H1 (cell line): ENCODE measurements at regions not wholly inside any gene's neighbourhood (a gene's known extent, or its start where the extent isn't known, plus 50 kb on each side); places are given as distances from the start of the nearest gene placed in this dataset.

ENCODE experiments used
- CEBPB ChIP-seq: IDR thresholded peaks from 2 replicates; pipeline ENCODE4 v1.6.1; 2012; ENCODE audit warnings: low read depth, low read length
- CREB1 ChIP-seq: IDR thresholded peaks from 2 replicates; pipeline ENCODE4 v1.6.1; 2012; ENCODE audit warnings: inconsistent platforms
- CTCF ChIP-seq, 3 experiments: IDR thresholded peaks; 1 replicate in 2 of 3; 2 replicates in 1 of 3; pipeline versions ENCODE4 v1.5.1 to v1.6.1; 2011; ENCODE audit warnings: low read length in 3 of 3, mild to moderate bottlenecking in 3 of 3, inconsistent platforms in 2 of 3, low read depth in 1 of 3, moderate library complexity in 1 of 3; ENCODE audit not compliant: insufficient read depth in 1 of 3; ENCODE audit errors: control extremely low read depth in 1 of 3
- GTF2F1 ChIP-seq: IDR thresholded peaks from 2 replicates; pipeline ENCODE4 v1.6.1; 2012; ENCODE audit warnings: low read depth, low read length, improper control_type of control experiment, borderline replicate concordance
- POLR2A ChIP-seq, 2 experiments: IDR thresholded peaks; 1 replicate in 1 of 2; 2 replicates in 1 of 2; pipeline ENCODE4 v1.6.1; 2011; ENCODE audit warnings: low read depth in 2 of 2, low read length in 2 of 2, mild to moderate bottlenecking in 2 of 2; ENCODE audit errors: control extremely low read depth in 1 of 2
- RNF2 ChIP-seq: fragments of 200-900, 300-1000 bp; sonication (generic); IDR thresholded peaks from 2 replicates; pipeline ENCODE4 v1.7.1; 2016; ENCODE audit warnings: borderline replicate concordance, low read depth, mild to moderate bottlenecking, antibody characterized with exemption, low read length; ENCODE audit not compliant: poor library complexity, severe bottlenecking; ENCODE audit errors: missing control alignments

GRCh38 chr14:83290447-83290846 lies 1756.8 kb upstream of the SEL1L start:
- no peak for TF ChIP-seq POLR2A (IDR thresholded peaks at IDR 0.05; ENCODE audit: control extremely low read depth in 1 of 2, low read depth in 2 of 2, low read length in 2 of 2)
- no peak for TF ChIP-seq CEBPB
- TF ChIP-seq CREB1, result no peak
- TF ChIP-seq CTCF (IDR thresholded peaks at IDR 0.05; ENCODE audit: control extremely low read depth in 1 of 3, insufficient read depth in 1 of 3, low read depth in 1 of 3, low read length in 3 of 3), result no peak
- TF ChIP-seq GTF2F1, result no peak
- TF ChIP-seq RNF2, result no peak
